Type B pancreatic cell (in vitro differentiated cells): ENCODE measurements at regions not wholly inside any gene's neighbourhood (a gene's known extent, or its start where the extent isn't known, plus 50 kb on each side); places are given as distances from the start of the nearest gene placed in this dataset.
"Not testable (repeated sequence)": the region's sequence is repeated elsewhere in the genome, so short reads cannot be mapped to it uniquely, and the experiment has no call there.

Source experiments
- DNase-seq: peaks from one replicate; pipeline ENCODE4 v3.0.0; 2021; ENCODE audit warnings: mixed read lengths; ENCODE audit not compliant: unreplicated experiment; ENCODE audit errors: extremely low spot score
- H3K27ac Mint-ChIP-seq: 2 replicates; pipeline ENCODE4 v1.8.0; 2021; ENCODE audit warnings: mild to moderate bottlenecking, mixed read lengths
- H3K27me3 Mint-ChIP-seq: 2 replicates; pipeline ENCODE4 v1.8.0; 2021; ENCODE audit warnings: mixed read lengths
- H3K36me3 Mint-ChIP-seq: 2 replicates; pipeline ENCODE4 v1.8.0; 2021; ENCODE audit warnings: mixed read lengths
- H3K4me1 Mint-ChIP-seq: one replicate; pipeline ENCODE4 v1.8.0; 2021; ENCODE audit warnings: mixed read lengths; ENCODE audit not compliant: unreplicated experiment
- H3K4me3 Mint-ChIP-seq: 2 replicates; pipeline ENCODE4 v1.8.0; 2021; ENCODE audit warnings: mild to moderate bottlenecking, mixed read lengths
- H3K9me3 Mint-ChIP-seq: 2 replicates; pipeline ENCODE4 v1.8.0; 2021; ENCODE audit warnings: mixed read lengths
- TF ChIP-seq, protein P1 (sequence below): fragments of 200-600 bp; sonication (generic); conservative IDR thresholded peaks from 2 replicates; pipeline ENCODE4 v1.5.0; 2021; ENCODE audit warnings: antibody characterized with exemption, mild to moderate bottlenecking

DNA sequence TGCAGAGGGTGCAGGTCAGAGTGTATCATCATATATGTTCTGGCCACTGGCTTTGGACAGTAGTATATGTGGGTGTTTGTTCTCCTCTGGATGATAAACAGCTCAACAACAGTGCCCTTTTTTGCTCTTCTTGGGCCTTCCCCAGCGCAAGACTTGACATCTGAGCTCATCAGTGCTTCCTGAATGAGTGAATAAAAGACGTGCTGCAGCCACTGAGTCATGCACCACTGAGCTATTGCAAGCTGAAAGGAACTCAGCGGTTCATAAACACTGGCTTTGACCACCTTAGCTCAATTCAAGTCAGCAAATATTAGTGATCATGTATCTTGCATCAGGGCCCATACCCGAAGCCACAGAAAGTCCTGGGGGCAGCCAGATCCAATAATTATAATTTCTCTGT lies 105.3 kb upstream of the KCNG1 start:
- TF ChIP-seq, protein P1, sequence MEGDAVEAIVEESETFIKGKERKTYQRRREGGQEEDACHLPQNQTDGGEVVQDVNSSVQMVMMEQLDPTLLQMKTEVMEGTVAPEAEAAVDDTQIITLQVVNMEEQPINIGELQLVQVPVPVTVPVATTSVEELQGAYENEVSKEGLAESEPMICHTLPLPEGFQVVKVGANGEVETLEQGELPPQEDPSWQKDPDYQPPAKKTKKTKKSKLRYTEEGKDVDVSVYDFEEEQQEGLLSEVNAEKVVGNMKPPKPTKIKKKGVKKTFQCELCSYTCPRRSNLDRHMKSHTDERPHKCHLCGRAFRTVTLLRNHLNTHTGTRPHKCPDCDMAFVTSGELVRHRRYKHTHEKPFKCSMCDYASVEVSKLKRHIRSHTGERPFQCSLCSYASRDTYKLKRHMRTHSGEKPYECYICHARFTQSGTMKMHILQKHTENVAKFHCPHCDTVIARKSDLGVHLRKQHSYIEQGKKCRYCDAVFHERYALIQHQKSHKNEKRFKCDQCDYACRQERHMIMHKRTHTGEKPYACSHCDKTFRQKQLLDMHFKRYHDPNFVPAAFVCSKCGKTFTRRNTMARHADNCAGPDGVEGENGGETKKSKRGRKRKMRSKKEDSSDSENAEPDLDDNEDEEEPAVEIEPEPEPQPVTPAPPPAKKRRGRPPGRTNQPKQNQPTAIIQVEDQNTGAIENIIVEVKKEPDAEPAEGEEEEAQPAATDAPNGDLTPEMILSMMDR: no peak
- no peaks in the 10 kb centered on the region for H3K27me3 Mint-ChIP-seq
- no peaks in the 10 kb centered on the region for H3K9me3 Mint-ChIP-seq
- H3K27ac Mint-ChIP-seq: peak overlapping the region; percentile 90
- H3K4me3 Mint-ChIP-seq: no peak overlapping the region
- H3K36me3 Mint-ChIP-seq: no peaks in the 10 kb centered on the region
- peaks cover 40% of the 10 kb centered on the region for H3K4me1 Mint-ChIP-seq
- no peak for DNase-seq

DNA sequence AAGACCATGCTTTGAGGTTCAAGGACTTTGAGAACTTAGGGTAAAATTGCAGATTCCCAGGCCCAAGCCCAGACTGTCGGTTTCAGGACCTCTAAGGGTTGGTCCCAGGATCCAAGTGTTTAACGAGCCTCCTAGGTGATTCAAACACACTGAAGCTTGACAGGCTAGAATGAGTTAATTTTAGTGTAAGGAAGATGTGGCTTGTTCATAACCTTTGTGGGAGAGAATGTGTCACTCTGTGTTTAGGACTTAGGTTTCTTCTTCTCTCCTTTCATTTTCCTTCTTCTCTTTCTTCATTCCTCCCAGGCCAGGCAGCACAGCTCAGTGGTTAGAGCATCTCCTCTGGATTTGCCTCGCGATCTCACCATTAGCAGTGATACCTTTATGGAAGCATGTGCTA lies 104.8 kb upstream of the KCNG1 start:
- Mint-ChIP-seq H3K4me1 (peaks cover 44% of the 10 kb centered on the region), H3K27me3 (no peaks in the 10 kb centered on the region), H3K36me3 (no peaks in the 10 kb centered on the region), H3K4me3 (peak overlapping the region; percentile 7), H3K27ac (peak overlapping the region; percentile 90), H3K9me3 (no peaks in the 10 kb centered on the region)
- DNase-seq: no peak
- TF ChIP-seq, protein P1: no peak

DNA sequence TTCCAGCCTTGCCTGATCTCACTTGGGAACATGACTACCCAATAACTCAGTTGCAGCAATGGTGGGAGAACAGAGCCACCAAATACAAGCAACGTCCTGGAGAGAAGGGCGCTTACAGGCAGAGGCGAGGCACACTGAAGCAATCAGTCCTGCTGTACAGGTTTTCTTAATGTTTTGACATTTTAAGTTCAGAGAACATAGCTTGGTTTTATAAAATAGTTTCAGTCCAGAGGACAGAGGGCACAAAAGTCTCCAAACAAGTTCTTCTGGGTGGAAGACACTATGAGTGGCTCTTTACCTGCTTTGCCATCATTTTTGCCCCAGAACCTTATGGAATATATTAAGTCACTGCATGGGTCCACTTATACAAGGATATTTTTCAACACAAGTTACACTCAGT lies 103.4 kb upstream of the KCNG1 start:
- Mint-ChIP-seq H3K27me3 (no peaks in the 10 kb centered on the region), H3K4me3 (peak overlapping the region; percentile 61), H3K4me1 (peaks cover 54% of the 10 kb centered on the region), H3K9me3 (no peaks in the 10 kb centered on the region), H3K27ac (peak overlapping the region; percentile 92), H3K36me3 (no peaks in the 10 kb centered on the region)
- TF ChIP-seq, protein P1: no peak
- DNase-seq: no peak

DNA sequence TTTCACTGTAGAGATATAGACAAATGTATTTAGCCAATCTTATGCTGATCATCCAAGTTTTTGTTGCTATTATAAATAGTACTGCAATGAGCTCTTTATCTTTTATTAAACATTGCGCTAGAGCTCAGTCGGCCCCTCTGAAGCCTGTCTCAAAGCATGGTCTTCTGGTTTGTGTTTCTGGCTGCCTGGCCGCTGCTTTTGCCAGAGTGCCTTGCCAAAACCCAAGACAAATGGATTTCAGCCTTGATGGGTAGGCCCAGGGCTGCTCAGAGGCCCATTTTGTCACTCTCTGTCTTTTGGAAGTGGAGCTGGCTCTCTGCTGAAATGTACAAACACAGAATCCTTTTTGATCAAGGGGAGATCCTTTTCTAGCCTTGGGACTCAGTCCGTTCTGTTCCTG lies 102.9 kb upstream of the KCNG1 start:
- H3K9me3 Mint-ChIP-seq: no peaks in the 10 kb centered on the region
- TF ChIP-seq, protein P1: no peak
- no peaks in the 10 kb centered on the region for H3K27me3 Mint-ChIP-seq
- peaks cover 59% of the 10 kb centered on the region for H3K4me1 Mint-ChIP-seq
- no peaks in the 10 kb centered on the region for H3K36me3 Mint-ChIP-seq
- peak overlapping the region; percentile 92 for H3K27ac Mint-ChIP-seq
- H3K4me3 Mint-ChIP-seq: peak overlapping the region; percentile 61
- no peak for DNase-seq

DNA sequence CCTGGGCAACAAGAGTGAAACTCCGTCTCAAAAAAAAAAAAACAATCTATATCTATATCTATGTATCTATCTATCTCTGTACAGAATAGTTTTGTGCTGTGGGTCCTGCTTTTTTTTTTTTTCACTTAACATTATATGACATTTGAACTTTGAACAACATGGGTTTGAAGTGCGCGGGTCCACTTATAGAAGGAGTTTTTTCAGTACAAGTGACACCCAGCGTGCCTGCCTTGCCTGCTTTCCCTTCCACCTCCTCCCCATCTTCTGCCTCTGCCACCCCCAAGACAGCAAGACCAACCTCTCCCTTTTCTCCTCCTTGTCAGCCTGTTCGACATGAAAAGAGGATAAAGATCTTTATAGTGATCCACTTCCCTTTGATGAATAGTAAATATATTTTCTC lies 102.2 kb upstream of the KCNG1 start:
- Mint-ChIP-seq H3K4me1 (peaks cover 59% of the 10 kb centered on the region), H3K9me3 (no peaks in the 10 kb centered on the region)

DNA sequence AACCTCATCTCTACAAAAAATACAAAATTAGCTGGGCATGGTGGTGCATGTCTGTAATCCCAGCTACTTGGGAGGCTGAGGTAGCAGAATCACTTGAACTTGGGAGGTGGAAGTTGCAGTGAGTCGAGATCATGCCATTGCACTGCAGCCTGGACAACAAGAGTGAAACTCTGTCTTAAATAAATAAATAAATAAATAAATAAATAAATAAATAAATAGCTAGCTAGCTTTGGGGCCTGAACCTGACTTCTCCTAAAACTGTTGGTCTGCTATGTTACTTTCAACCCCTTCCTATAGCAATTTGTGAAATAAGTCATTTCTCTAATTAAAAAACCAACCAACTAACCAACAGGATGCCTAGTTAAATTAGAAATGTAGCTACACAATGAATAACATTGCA lies 101.0 kb upstream of the KCNG1 start:
- H3K4me1 Mint-ChIP-seq: peaks cover 60% of the 10 kb centered on the region
- H3K9me3 Mint-ChIP-seq, H3K36me3 Mint-ChIP-seq, DNase-seq, H3K27me3 Mint-ChIP-seq, H3K4me3 Mint-ChIP-seq: not testable (repeated sequence)
- H3K27ac Mint-ChIP-seq: peak overlapping the region; percentile 94

More for the DNA sequence above, 102.2 kb upstream of the KCNG1 start:
- TF ChIP-seq, protein P1: no peak
- Mint-ChIP-seq H3K36me3 (no peaks in the 10 kb centered on the region), H3K27ac (peak overlapping the region; percentile 92), H3K27me3 (no peaks in the 10 kb centered on the region), H3K4me3 (peak overlapping the region; percentile 61)
- DNase-seq: no peak
